Upper lobe of left lung (tissue), 6 donors: ENCODE measurements at regions not wholly inside any gene's neighbourhood (a gene's known extent, or its start where the extent isn't known, plus 50 kb on each side); places are given as distances from the start of the nearest gene placed in this dataset.

Experiments
- ATAC-seq, 2 donors: fragments of 200-7000 bp; cut with Tn5 transposase; one replicate each; pipeline ENCODE4 v1.9.1; 2022; ENCODE audit warnings: mild to moderate bottlenecking in 2 of 2, moderate library complexity in 2 of 2; ENCODE audit not compliant: low FRiP score in 2 of 2
- DNase-seq, 2 donors: peaks; one replicate each; pipeline ENCODE4 v3.0.0-alpha.2; 2019 to 2020
- H3K27ac ChIP-seq, 4 donors: fragments of 200-600 bp; sonication (generic); one replicate each; pipeline ENCODE4 v1.5.1; 2016 to 2019
- H3K27me3 ChIP-seq, 4 donors: fragments of 200-600 bp; sonication (generic); one replicate each; pipeline ENCODE4 v1.5.1; 2017 to 2019
- H3K36me3 ChIP-seq, 4 donors: fragments of 200-600 bp; sonication (generic); one replicate each; pipeline ENCODE4 v1.5.1; 2016 to 2019
- H3K4me1 ChIP-seq, 4 donors: fragments of 200-600 bp; sonication (generic); one replicate each; pipeline ENCODE4 v1.5.1; 2018 to 2019
- H3K4me3 ChIP-seq, 4 donors: fragments of 200-600 bp; sonication (generic); one replicate each; pipeline ENCODE4 v1.5.1; 2017 to 2019; ENCODE audit warnings: mild to moderate bottlenecking in 2 of 4, moderate library complexity in 1 of 4
- H3K9me3 ChIP-seq, 4 donors: fragments of 200-600 bp; sonication (generic); one replicate each; pipeline ENCODE4 v1.5.1; 2018 to 2019
- EP300 ChIP-seq, 4 donors: sonication (generic); formaldehyde crosslinking; IDR thresholded peaks; one replicate each; pipeline ENCODE4 v1.5.1; 2017; ENCODE audit warnings: antibody characterized with exemption in 4 of 4, control low read depth in 2 of 4
- POLR2A ChIP-seq, 4 donors: fragments of 450-650 bp; IDR thresholded peaks; one replicate each; pipeline ENCODE4 v1.5.1; 2016 to 2017; ENCODE audit warnings: antibody characterized with exemption in 4 of 4, mild to moderate bottlenecking in 2 of 4
- POLR2AphosphoS5 ChIP-seq, 2 donors: sonication (generic); formaldehyde crosslinking; IDR thresholded peaks; one replicate each; pipeline ENCODE4 v1.5.1; 2017; ENCODE audit warnings: antibody characterized with exemption in 2 of 2
- WGBS, 2 donors: methylation state at CpG; one replicate each; pipeline ENCODE4 v1.1.5; 2017 to 2018; 5-methylcytosine and 5-hydroxymethylcytosine counted together
- TF ChIP-seq, protein P1 (sequence below), 6 experiments: fragments of 450-650 bp in 4 of 6; fragments of 200-600 bp in 2 of 6; sonication (generic) in 2 of 6; IDR thresholded peaks; one replicate each; pipeline ENCODE4 v1.5.1; 2016 to 2019; ENCODE audit warnings: antibody characterized with exemption in 6 of 6
- donor health status: DM: no; HTN: no; CAD: no; lungs with moderate emphysema.
- donor health status: DM: no; HTN: yes; CAD: no; lungs with severe emphysema.

DNA sequence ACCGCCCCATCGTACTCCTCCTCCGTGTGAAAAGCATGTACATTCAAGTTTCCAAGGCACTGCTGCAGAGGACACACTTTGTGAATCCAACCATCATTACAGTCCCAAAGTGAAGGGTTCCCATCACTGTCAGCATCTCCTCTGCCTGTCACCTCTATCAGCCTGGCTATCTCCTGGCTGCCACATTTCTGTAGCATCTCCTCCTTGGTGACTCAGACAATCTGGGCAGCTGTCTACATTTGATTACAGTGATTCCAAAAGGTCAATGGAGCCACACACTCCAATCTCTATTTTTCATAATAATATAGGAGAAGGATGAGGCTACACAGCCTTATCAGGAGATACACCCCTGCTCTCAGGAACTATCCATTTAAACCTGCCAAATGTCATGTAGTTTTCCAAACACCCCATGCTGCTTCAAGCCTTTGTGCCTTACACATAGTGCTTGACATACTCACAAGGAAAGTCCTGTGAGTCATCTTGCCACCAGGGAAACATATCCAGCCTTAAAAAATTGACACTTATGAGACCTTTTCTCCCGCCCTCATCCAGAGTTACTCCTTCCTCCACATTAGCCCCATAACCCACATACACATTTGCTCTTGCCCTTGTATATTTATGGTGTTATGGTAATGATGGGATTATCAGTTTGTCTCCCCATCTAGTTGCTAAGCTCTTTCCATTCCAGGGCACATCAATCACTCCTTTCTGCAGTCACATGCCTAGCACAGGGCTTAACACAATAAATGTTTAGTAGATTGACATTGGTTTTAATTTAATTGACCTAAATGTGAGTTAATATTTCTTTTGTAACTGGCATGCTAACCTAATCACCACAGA is 250.1 kb upstream of the CDH5 start:
- Histone ChIP-seq H3K27me3 (no peaks in the 10 kb centered on the region), H3K36me3 (no peaks in the 10 kb centered on the region), H3K9me3 (no peaks in the 10 kb centered on the region), H3K4me1 (no peaks in the 10 kb centered on the region), H3K4me3 (no peak overlapping the region), H3K27ac (no peak overlapping the region)
- peak in 1 of 2 donors; percentile 29 for ATAC-seq
- DNase-seq, result no peak
- TF ChIP-seq POLR2AphosphoS5 (IDR thresholded peaks at IDR 0.05) (no peak), EP300 (IDR thresholded peaks at IDR 0.05) (no peak), POLR2A (IDR thresholded peaks at IDR 0.05) (no peak)
- TF ChIP-seq, protein P1, sequence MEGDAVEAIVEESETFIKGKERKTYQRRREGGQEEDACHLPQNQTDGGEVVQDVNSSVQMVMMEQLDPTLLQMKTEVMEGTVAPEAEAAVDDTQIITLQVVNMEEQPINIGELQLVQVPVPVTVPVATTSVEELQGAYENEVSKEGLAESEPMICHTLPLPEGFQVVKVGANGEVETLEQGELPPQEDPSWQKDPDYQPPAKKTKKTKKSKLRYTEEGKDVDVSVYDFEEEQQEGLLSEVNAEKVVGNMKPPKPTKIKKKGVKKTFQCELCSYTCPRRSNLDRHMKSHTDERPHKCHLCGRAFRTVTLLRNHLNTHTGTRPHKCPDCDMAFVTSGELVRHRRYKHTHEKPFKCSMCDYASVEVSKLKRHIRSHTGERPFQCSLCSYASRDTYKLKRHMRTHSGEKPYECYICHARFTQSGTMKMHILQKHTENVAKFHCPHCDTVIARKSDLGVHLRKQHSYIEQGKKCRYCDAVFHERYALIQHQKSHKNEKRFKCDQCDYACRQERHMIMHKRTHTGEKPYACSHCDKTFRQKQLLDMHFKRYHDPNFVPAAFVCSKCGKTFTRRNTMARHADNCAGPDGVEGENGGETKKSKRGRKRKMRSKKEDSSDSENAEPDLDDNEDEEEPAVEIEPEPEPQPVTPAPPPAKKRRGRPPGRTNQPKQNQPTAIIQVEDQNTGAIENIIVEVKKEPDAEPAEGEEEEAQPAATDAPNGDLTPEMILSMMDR (IDR thresholded peaks at IDR 0.05), result no peak
- 89 to 96% methylated on average over 4 of the region's 4 CpGs for WGBS, 2 donors

DNA sequence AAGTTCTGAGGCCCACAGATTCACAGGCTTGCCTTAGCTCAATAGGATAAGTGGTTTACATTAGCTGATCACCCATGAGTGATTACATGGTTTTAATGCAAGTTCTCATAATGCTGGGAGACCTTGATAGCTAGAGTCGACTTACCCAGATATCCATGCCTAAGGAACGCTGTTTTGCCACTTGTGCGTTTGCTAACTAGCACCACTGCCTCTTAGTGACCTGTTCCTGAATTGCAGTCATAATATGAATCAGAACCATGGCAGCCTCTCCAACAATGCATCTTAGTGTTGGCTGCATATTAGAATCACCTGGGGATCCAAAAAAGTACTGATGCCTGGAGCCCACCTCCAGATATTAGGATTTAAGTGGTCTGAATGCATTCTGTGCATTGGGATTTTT is 251.1 kb upstream of the CDH5 start:
- no peaks in the 10 kb centered on the region for H3K9me3 ChIP-seq
- no peak for DNase-seq
- ATAC-seq, result no peak
- no peaks in the 10 kb centered on the region for H3K27me3 ChIP-seq
- no peak for TF ChIP-seq EP300 (IDR thresholded peaks at IDR 0.05)
- TF ChIP-seq POLR2A (IDR thresholded peaks at IDR 0.05), result no peak
- TF ChIP-seq, protein P1 (IDR thresholded peaks at IDR 0.05), result no peak
- no peak for TF ChIP-seq POLR2AphosphoS5 (IDR thresholded peaks at IDR 0.05)
- H3K36me3 ChIP-seq, result no peaks in the 10 kb centered on the region
- 73 to 79% methylated on average over 3 of the region's 3 CpGs for WGBS, 2 donors
- no peak overlapping the region for H3K27ac ChIP-seq
- H3K4me3 ChIP-seq, result no peak overlapping the region
- H3K4me1 ChIP-seq, result no peaks in the 10 kb centered on the region

DNA sequence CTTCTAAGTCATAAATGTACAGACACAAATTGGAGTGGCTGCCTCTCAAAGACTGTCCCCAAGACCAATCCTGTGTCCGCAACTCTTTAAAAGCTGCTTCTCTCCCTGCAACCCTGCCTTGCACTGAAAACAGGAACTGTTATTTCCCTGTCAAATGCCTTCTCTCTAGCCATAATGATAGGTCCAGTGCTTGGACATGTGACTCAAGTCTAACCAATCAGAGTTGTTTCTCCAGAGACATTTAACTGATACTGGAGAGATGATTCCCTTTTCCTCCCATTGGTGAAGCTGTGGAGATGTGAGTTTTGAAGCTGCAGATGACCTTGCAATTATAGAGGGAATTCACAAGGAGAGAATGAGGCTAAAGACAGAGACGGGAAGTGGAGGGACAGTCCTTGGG is 253.3 kb upstream of the CDH5 start:
- no peak for DNase-seq
- no peak for ATAC-seq
- WGBS, 2 donors, result 85 to 98% methylated on average over 2 of the region's 2 CpGs

DNA sequence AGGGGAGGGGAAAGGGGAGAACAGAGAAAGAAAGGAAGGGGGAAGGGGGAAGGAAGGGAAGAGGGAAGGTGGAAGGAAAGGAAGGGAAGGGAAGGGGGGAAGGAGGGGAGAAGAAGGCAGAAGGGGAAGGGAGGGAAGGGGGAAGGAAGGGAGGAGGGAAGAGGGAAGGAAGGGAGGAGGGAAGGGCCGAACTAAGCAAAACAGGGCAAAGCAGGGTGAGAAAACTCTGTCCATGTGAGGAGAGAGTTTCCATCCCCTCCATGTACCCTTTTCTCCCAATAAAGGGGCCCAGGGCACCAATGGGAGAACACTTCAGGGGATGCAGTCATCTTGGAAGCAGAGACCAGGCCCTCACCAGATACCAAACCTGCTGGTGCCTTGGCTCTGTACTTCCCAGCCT is 256.8 kb upstream of the CDH5 start:
- DNase-seq, result no peak
- no peaks in the 10 kb centered on the region for H3K4me1 ChIP-seq
- no peak overlapping the region for H3K27ac ChIP-seq
- H3K9me3 ChIP-seq, result no peaks in the 10 kb centered on the region
- ATAC-seq, result no peak
- H3K27me3 ChIP-seq, result no peaks in the 10 kb centered on the region
- H3K36me3 ChIP-seq, result no peaks in the 10 kb centered on the region
- TF ChIP-seq EP300 (IDR thresholded peaks at IDR 0.05) (no peak), POLR2AphosphoS5 (IDR thresholded peaks at IDR 0.05) (no peak), POLR2A (IDR thresholded peaks at IDR 0.05) (no peak)
- TF ChIP-seq, protein P1 (IDR thresholded peaks at IDR 0.05), result no peak
- 65 to 77% methylated on average over 1 of the region's 1 CpG for WGBS, 2 donors
- no peak overlapping the region for H3K4me3 ChIP-seq

More for the DNA sequence above, 253.3 kb upstream of the CDH5 start:
- H3K4me1 ChIP-seq, result no peaks in the 10 kb centered on the region
- H3K27me3 ChIP-seq, result no peaks in the 10 kb centered on the region
- no peaks in the 10 kb centered on the region for H3K9me3 ChIP-seq
- no peak overlapping the region for H3K27ac ChIP-seq
- no peak overlapping the region for H3K4me3 ChIP-seq
- no peaks in the 10 kb centered on the region for H3K36me3 ChIP-seq
- TF ChIP-seq POLR2A (IDR thresholded peaks at IDR 0.05) (no peak), POLR2AphosphoS5 (IDR thresholded peaks at IDR 0.05) (no peak), EP300 (IDR thresholded peaks at IDR 0.05) (no peak)
- TF ChIP-seq, protein P1 (IDR thresholded peaks at IDR 0.05), result no peak

DNA sequence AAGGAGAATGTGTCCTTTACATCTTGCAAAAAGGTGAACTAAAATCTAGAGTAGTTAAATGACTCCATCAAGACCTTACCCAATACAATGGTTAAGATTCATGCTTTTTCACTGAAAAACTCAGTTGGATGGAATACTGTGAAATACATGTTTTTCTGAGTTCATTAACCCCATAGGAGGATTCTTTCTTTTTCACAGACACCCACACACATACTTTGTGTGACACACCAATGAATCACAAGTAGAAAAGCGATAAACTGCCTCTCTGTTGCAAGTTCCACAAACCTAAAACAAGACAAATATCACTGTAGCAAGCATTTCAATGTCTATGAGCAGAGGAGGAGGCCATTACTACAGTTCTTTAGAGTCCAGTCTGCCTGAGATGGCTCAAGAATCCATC is 258.8 kb upstream of the CDH5 start:
- H3K27ac ChIP-seq, result no peak overlapping the region
- WGBS, 2 donors, result 83 to 85% methylated on average over 1 of the region's 1 CpG
- no peaks in the 10 kb centered on the region for H3K4me1 ChIP-seq
- H3K9me3 ChIP-seq, result no peaks in the 10 kb centered on the region
- H3K36me3 ChIP-seq, result no peaks in the 10 kb centered on the region
- ATAC-seq (no peak), DNase-seq (no peak)
- H3K4me3 ChIP-seq, result no peak overlapping the region
- no peaks in the 10 kb centered on the region for H3K27me3 ChIP-seq
- TF ChIP-seq, protein P1 (IDR thresholded peaks at IDR 0.05), result no peak
- TF ChIP-seq POLR2A (IDR thresholded peaks at IDR 0.05) (no peak), POLR2AphosphoS5 (IDR thresholded peaks at IDR 0.05) (no peak), EP300 (IDR thresholded peaks at IDR 0.05) (no peak)
